GM21367 (cell line): ENCODE measurements at regions not wholly inside any gene's neighbourhood (a gene's known extent, or its start where the extent isn't known, plus 50 kb on each side); places are given as distances from the start of the nearest gene placed in this dataset.
"Not testable (repeated sequence)": the region's sequence is repeated elsewhere in the genome, so short reads cannot be mapped to it uniquely, and the experiment has no call there.

Experiments
- ATAC-seq: cut with Tn5 transposase; IDR thresholded peaks from one replicate; pipeline ENCODE4 v1.9.1; 2021; ENCODE audit not compliant: unreplicated experiment

- no peak for ATAC-seq
Observed at GRCh38 chr16:66116163-66117002, 250.1 kb upstream of the CDH5 start.

- no peak for ATAC-seq
Observed at GRCh38 chr16:66115373-66115772, 251.1 kb upstream of the CDH5 start.

DNA sequence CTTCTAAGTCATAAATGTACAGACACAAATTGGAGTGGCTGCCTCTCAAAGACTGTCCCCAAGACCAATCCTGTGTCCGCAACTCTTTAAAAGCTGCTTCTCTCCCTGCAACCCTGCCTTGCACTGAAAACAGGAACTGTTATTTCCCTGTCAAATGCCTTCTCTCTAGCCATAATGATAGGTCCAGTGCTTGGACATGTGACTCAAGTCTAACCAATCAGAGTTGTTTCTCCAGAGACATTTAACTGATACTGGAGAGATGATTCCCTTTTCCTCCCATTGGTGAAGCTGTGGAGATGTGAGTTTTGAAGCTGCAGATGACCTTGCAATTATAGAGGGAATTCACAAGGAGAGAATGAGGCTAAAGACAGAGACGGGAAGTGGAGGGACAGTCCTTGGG lies 253.3 kb upstream of the CDH5 start:
- no peak for ATAC-seq

GRCh38 chr16:66109677-66110076 lies 256.8 kb upstream of the CDH5 start:
- ATAC-seq, result no peak

DNA sequence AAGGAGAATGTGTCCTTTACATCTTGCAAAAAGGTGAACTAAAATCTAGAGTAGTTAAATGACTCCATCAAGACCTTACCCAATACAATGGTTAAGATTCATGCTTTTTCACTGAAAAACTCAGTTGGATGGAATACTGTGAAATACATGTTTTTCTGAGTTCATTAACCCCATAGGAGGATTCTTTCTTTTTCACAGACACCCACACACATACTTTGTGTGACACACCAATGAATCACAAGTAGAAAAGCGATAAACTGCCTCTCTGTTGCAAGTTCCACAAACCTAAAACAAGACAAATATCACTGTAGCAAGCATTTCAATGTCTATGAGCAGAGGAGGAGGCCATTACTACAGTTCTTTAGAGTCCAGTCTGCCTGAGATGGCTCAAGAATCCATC lies 258.8 kb upstream of the CDH5 start:
- ATAC-seq, result no peak

GRCh38 chr16:66103211-66103610 lies 263.3 kb upstream of the CDH5 start:
- no peak for ATAC-seq

DNA sequence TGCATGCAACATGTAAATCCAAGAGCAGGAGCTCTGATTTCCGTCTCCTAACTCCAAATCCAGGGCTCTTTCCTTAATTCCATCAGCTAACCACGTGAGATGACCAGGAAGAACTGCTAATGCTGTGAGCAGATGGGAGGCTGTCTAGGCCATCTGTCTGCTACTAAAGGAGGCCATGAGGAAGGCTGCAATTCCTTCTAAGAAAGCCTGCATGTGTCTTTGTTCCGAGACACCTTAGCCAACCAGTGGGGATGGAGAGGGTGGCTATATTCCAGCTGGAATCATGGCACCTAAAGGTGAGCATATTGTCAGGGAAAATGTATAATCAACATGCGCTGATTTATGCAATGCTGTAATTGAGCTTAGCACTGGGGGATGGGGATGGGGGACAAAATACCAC lies 267.2 kb upstream of the CDH5 start:
- no peak for ATAC-seq

- ATAC-seq, result no peak
Observed at GRCh38 chr16:66097751-66098150, 268.7 kb upstream of the CDH5 start.

DNA sequence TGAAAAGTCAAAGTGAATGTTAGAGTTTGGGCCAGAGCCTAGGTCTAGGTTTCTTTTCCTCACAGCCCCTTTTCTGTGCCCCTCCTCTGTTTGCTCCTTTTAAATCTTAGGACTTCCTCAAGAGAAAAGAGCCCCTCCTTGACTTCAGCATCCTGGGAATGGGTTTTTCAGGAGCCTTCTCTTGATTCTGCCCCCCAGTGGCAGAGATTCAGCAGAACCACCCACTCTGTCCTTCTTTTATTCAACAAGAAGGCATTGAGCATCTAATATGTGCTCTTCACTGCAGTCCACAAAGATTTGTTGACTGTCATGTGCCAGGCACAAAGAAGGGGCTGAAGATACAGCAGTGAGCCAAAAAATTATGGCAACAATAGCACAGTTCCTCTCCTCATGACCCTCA lies 270.8 kb upstream of the CDH5 start:
- ATAC-seq, result no peak

DNA sequence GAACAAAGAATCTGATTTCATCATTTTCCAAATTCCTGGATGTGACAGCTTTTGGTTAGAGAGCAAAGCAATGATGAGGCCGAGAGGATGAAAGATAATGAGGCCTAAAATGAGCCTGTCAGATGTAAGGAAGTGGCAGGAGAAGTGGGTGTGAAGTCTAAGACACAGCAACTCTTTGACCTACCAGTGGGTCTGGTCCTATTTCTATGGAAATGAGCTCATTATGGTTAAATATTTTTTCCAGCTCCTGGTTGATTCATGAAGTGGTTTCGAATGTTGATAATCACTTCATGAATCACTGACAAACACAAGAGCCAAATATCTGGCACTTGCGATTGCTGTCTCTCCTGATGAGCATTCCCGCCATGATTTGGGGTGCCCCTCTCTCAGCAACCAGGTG lies 273.3 kb upstream of the CDH5 start:
- no peak for ATAC-seq

DNA sequence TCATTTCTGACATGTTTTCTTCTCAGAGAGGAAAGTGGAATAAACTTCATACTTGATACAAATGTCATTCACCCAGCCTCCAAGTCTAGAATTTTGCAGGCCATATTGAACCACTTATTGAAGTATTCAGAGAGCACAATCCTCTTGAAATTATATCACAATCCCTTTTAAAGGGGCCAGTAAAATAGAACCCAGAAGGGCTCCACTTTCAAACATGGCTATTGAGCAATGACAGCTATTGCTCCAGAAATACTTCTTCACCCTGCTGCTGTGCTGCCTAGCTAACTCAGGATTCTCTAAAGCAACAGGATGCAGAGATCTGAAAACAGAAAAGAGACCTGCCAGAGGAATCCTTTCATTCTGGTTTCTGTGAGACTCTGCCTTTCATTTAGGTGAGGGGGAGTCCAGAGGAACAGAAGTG lies 275.0 kb upstream of the CDH5 start:
- ATAC-seq, result no peak

- no peak for ATAC-seq
Observed at GRCh38 chr16:66088681-66089080, 277.8 kb upstream of the CDH5 start.

- ATAC-seq, result no peak
Observed at GRCh38 chr16:66087308-66087707, 279.2 kb upstream of the CDH5 start.

GRCh38 chr16:66085651-66086050 lies 280.8 kb upstream of the CDH5 start:
- no peak for ATAC-seq

GRCh38 chr16:66084731-66085130 lies 281.8 kb upstream of the CDH5 start:
- not testable (repeated sequence) for ATAC-seq

GRCh38 chr16:66084306-66084705 lies 282.2 kb upstream of the CDH5 start:
- ATAC-seq, result no peak

DNA sequence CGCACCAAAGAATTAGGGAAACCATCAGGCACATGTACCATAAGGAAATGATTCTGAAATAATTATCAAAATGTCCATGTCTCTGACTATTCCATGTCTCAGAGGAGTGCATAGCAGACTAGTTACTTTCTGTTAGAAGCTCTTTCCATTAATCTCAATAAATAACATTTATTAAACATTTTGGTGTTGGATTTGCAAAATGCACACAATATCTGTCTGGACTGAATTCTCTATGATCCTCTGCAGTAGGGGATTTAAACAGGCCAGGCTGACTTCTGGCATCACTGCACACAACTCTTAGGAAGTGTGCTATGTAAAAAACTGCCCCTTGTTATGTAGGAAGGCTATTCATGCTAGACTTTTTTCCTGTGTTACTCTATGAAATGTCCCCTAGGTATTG lies 283.3 kb upstream of the CDH5 start:
- no peak for ATAC-seq

- ATAC-seq, result no peak
Observed at GRCh38 chr16:66082424-66082823, 284.1 kb upstream of the CDH5 start.

DNA sequence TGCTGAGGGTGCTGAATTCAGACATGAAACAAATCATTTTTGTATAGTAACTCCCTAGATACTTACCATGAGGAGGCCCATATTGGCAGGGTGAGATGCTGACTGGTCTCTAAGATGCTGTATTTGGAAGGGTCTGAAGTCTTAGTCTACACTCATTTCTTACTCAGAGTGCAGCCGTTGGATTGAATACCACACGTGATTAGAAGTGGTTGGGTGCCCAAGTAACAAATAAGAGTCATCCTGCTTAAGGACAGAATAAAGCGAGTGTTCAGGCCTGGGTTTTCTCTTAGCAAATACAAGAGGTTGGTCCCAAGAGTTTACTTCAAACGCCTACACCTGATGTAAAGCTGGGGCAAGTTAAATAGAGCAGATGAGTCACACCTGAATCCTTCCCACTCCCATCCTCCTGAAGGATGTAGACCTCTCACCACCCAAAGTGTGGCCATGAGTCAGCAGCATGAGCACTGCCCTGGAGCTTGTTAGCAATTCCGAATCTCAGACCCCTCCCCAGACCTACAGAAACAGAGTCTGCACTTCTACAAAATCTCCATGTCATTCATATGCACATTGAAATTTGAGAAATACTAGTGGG lies 284.6 kb upstream of the CDH5 start:
- no peak for ATAC-seq

GRCh38 chr16:66079671-66080334 lies 286.7 kb upstream of the CDH5 start:
- no peak for ATAC-seq

DNA sequence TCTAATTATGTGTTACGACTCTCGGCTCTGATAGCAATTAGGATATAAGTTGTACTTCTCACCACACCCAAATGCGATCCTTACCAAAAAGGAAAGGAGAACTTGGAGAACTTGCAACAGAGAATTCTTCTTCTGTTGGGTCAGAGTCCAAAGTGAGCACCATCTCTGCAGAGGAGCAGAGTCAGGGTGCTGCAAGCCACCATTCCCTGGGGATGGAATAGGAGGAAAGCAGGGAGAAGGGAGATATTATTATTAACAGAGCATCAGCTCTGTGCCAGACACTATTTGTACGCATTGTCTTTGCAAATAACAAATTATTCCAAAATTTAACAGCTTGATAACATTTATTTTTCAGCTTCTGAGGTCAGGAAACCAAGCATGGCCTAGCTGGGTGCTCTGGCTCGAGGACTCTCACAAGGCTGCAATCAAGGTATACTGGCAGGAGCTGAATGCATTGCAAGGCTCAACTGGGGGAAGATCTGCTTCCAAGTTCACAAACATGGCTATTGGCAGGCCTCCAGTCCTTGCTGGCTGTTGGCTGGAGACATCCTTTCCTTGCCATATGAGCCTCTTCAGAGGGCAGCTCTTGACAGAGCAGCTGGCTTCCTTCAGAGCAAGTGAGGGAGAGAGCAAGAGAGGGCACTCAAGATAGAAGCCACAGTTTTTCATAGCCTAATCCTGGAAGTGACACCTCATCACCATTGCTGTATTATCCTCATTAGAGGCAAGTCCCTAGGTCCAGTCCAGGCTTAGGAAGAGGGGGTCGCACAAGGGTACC lies 296.2 kb upstream of the CDH5 start:
- no peak for ATAC-seq
